Activated naive CD4-positive, alpha-beta T cell treated with anti-CD3 and anti-CD28 coated beads, Interleukin-2, amount 10 ng/mL, durations not matched to agents 7 days and 5 days (primary cell): ENCODE measurements at regions not wholly inside any gene's neighbourhood (a gene's known extent, or its start where the extent isn't known, plus 50 kb on each side); places are given as distances from the start of the nearest gene placed in this dataset.

Source experiments
- CTCF ChIA-PET: fragments of 350-600 bp; sonication (Branson Sonifier 250); formaldehyde crosslinking; loops from one replicate; lab custom pipeline; 2021; ENCODE audit warnings: antibody characterized with exemption; lab: Charles Lee
- DNase-seq: peaks from one replicate; pipeline ENCODE4 v3.0.0-alpha.2; 2020
- H3K27ac Mint-ChIP-seq: one replicate; pipeline ENCODE4 v1.8.0; 2021; ENCODE audit warnings: mild to moderate bottlenecking, moderate library complexity, mixed read lengths
- H3K27me3 Mint-ChIP-seq: one replicate; pipeline ENCODE4 v1.8.0; 2021; ENCODE audit warnings: mild to moderate bottlenecking, mixed read lengths
- H3K36me3 Mint-ChIP-seq: one replicate; pipeline ENCODE4 v1.8.0; 2021; ENCODE audit warnings: mixed read lengths
- H3K4me1 Mint-ChIP-seq: one replicate; pipeline ENCODE4 v1.8.0; 2021; ENCODE audit warnings: mixed read lengths
- H3K4me3 Mint-ChIP-seq: one replicate; pipeline ENCODE4 v1.8.0; 2021; ENCODE audit warnings: mild to moderate bottlenecking, moderate library complexity, mixed read lengths
- H3K9me3 Mint-ChIP-seq: one replicate; pipeline ENCODE4 v1.8.0; 2021; ENCODE audit warnings: mixed read lengths

DNA sequence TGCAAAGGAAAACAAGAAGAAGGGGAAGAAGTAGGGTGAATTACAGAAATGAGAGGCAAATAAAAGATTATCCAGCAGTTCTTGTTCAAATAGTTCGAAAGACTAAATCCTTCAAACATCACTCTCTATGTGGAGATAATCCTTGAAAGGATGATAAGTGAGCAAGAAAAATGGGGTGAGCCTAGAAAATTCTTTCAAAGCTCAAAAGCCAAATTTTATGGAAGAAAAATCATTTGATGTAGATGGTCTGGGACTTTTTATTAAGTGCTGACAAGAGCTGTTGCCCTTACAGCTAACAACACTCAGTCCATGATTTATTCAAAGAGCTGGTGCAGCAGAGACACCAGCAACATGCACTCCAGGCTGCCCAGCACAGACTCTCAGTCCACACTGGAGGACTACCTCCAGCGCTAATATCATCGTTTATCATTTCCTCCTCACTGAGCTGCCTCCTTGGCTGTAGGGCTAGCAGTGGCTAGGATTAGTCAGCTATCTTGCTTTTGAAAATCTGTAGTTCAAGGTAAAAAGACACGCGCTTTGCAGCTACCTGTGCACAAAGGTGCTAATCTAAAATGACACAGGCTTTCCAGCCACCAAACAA lies 264.8 kb upstream of the KIF2A start:
- H3K27ac Mint-ChIP-seq: no peak overlapping the region
- H3K9me3 Mint-ChIP-seq: peaks cover 1% of the 10 kb centered on the region
- CTCF ChIA-PET: no interaction called here
- no peaks in the 10 kb centered on the region for H3K36me3 Mint-ChIP-seq
- no peak for DNase-seq
- no peaks in the 10 kb centered on the region for H3K27me3 Mint-ChIP-seq
- H3K4me1 Mint-ChIP-seq: no peaks in the 10 kb centered on the region
- H3K4me3 Mint-ChIP-seq: no peak overlapping the region

DNA sequence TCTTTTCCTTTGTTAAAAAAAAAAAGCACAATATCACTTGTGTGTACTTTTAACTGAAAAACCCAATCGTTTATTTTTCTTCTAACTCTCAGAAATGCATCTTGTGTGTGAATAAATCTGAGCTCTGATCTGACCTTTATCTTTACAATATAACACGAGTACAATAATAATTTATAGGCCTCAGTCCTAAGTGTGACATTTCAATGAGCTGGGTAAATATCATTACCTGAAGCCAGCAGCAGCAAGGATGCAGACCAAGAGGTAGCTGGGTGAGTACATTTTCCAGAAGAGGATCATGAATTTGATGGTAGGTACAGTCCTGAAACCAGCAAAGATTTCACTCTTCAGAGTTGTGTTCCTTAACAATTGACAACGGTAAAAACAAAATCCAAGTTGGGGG lies 264.0 kb upstream of the KIF2A start:
- no peaks in the 10 kb centered on the region for H3K4me1 Mint-ChIP-seq
- no peak overlapping the region for H3K4me3 Mint-ChIP-seq
- no peak overlapping the region for H3K27ac Mint-ChIP-seq
- no peaks in the 10 kb centered on the region for H3K36me3 Mint-ChIP-seq
- no peak for DNase-seq
- no peaks in the 10 kb centered on the region for H3K27me3 Mint-ChIP-seq
- CTCF ChIA-PET: no interaction called here
- peaks cover 2% of the 10 kb centered on the region for H3K9me3 Mint-ChIP-seq

DNA sequence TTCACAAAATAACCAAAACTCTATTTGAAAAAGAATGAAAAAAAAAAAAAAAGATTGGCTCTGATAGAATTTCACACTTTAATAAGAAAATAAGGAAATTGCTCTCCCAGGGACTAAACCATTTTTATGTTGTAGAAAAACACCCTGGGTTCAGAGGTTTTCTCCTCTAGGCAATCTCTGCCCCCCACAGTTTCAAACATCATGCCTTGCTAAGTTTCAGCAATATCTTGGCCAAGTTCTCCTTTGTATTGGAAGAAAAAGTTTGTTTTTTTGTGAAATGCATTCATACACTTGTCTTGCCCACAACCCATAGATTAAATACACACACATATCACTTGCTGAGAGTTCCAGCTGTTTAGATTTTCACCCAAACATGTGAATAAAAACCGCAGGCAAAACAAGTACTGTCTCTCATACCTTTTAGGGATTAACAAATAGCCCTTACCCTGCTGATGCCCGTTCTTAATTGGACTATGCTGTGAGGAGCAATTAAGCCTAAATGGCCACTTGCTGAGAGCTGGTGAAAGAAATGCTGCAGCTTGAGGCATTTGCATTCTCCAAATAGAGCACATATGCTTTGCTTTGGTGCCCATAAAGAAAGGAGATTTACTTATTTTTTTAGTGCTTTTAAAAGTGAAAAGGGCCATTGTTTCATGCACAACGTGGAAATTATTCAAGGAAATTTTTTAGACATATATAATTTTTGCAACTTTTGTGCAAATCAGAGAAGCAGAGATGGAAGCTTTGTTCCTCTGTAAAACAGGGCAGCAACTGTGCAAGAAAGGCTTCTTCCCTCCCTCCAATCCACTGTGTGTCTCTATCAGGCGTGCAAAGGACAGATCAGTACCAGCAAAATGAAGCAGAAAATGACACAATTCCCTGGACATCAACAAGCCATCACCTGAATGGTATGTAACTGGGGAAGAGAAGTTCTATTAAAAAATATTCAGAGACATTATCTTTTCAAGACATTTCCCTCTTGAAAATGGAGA lies 262.4 kb upstream of the KIF2A start:
- Mint-ChIP-seq H3K36me3 (no peaks in the 10 kb centered on the region), H3K9me3 (peaks cover 3% of the 10 kb centered on the region), H3K4me3 (no peak overlapping the region), H3K4me1 (no peaks in the 10 kb centered on the region), H3K27me3 (no peaks in the 10 kb centered on the region), H3K27ac (no peak overlapping the region)
- DNase-seq: no peak
- CTCF ChIA-PET: interaction anchor here (0.7 kb wide), 1 partner anchor 73 kb away, joined by 3 read pairs; no protein-coding TSS in a partner anchor

DNA sequence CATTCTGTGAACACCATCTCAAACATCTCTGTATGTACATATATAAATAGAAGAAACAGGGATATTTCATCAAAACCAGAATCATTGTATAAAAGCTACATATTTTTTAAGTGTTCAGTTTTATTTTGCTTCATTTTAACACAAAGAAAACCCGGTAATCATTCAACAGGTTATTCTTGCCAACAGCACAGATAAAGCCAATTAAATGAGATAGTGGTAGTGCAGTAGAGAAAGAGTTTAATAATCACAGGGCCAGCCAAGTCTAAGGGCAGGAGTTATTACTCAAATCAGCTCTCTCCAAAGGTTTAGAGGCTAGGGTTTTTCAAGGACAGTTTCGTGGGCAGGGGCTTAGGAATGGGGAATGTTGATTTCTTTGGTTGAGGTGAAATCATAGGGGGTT lies 261.0 kb upstream of the KIF2A start:
- no peaks in the 10 kb centered on the region for H3K27me3 Mint-ChIP-seq
- H3K9me3 Mint-ChIP-seq: peaks cover 3% of the 10 kb centered on the region
- no peaks in the 10 kb centered on the region for H3K4me1 Mint-ChIP-seq
- no peak overlapping the region for H3K4me3 Mint-ChIP-seq
- H3K36me3 Mint-ChIP-seq: no peaks in the 10 kb centered on the region
- no peak for DNase-seq
- CTCF ChIA-PET: no interaction called here
- H3K27ac Mint-ChIP-seq: no peak overlapping the region

DNA sequence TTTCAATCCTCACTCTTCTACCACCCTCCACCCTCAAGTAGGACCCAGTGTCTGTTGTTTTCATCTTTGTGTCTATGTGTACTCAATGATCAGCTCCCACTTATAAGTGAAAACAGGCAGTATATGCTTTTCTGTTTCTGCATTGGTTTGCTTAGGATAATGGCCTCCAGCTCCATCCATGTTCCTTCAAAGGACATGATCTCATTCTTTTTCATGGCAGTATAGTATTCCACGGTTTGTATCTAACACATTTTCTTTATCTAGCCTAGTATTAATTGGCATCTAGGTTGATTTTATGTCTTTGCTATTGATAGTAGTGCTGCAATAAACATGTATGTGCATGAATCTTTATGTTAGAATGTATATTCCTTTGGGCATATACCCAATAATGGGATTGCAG lies 259.8 kb upstream of the KIF2A start:
- no peak overlapping the region for H3K27ac Mint-ChIP-seq
- H3K27me3 Mint-ChIP-seq: no peaks in the 10 kb centered on the region
- H3K4me1 Mint-ChIP-seq: no peaks in the 10 kb centered on the region
- H3K9me3 Mint-ChIP-seq: peaks cover 3% of the 10 kb centered on the region
- DNase-seq: no peak
- no peaks in the 10 kb centered on the region for H3K36me3 Mint-ChIP-seq
- no peak overlapping the region for H3K4me3 Mint-ChIP-seq
- CTCF ChIA-PET: no interaction called here

DNA sequence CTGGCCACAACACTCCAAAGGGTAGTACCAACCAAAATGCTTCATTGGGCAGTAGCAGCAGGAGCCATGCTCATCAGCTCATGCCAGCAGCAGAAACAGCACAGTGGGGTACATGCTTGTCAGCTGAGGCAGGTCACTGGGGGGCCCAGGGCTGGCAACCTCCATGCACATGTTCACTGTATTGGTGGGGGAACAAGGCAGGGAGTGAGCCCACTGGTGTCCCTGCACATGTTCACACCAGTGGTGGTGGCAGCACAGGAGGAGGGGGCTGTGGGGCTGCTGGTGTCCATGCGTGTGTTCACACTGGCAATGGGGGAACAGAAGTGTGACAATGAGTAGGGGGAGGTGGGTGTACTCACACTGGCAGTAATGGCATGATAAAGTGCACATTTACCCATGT lies 254.3 kb upstream of the KIF2A start:
- no peaks in the 10 kb centered on the region for H3K36me3 Mint-ChIP-seq
- CTCF ChIA-PET: no interaction called here
- no peaks in the 10 kb centered on the region for H3K27me3 Mint-ChIP-seq

DNA sequence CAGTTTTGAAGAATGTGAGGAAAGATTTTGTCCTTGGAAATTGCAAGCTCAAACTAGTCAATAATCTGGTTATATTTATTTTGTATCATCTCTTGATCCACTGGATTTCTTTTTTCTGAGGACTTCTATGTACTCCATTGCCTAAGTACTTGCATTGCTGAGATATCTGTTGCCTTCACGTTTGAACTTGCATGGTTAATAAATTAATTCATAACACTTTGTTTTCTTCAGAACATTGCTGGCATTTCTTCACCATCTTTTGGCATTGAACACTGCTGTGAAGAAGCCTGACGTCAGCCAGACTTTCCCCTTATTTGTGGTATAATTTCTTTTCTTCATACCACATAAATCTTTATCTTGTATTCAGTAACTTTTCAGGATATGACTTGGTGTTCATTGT lies 246.0 kb upstream of the KIF2A start:
- Mint-ChIP-seq H3K4me3 (no peak overlapping the region), H3K4me1 (no peaks in the 10 kb centered on the region), H3K27ac (no peak overlapping the region), H3K9me3 (no peaks in the 10 kb centered on the region), H3K27me3 (no peaks in the 10 kb centered on the region), H3K36me3 (no peaks in the 10 kb centered on the region)
- CTCF ChIA-PET: no interaction called here
- DNase-seq: no peak

More for the DNA sequence above, 254.3 kb upstream of the KIF2A start:
- no peak overlapping the region for H3K4me3 Mint-ChIP-seq
- DNase-seq: no peak
- H3K9me3 Mint-ChIP-seq: peaks cover 1% of the 10 kb centered on the region
- no peaks in the 10 kb centered on the region for H3K4me1 Mint-ChIP-seq
- no peak overlapping the region for H3K27ac Mint-ChIP-seq

DNA sequence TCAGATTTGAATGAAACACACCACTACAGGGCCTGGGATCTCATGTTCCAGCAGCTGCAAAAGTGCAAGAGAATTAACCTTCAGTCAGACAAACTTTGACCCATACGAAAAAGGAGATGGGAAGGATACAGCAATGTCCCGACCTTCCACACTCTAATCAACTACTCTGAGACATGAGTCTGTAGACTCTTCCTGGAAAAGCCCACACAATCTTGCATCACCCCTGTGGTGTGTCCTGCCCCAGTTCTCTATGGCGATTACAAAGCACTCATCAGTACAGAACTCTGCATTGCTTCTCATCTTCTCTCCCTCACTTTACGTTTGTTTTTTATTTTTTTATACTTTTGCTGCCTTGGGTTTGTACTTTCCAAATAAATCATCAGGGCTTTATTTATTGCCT lies 241.0 kb upstream of the KIF2A start:
- DNase-seq: no peak
- H3K4me3 Mint-ChIP-seq: no peak overlapping the region
- H3K4me1 Mint-ChIP-seq: no peaks in the 10 kb centered on the region
- no peak overlapping the region for H3K27ac Mint-ChIP-seq
- CTCF ChIA-PET: no interaction called here
- no peaks in the 10 kb centered on the region for H3K36me3 Mint-ChIP-seq
- H3K27me3 Mint-ChIP-seq: no peaks in the 10 kb centered on the region
- no peaks in the 10 kb centered on the region for H3K9me3 Mint-ChIP-seq

DNA sequence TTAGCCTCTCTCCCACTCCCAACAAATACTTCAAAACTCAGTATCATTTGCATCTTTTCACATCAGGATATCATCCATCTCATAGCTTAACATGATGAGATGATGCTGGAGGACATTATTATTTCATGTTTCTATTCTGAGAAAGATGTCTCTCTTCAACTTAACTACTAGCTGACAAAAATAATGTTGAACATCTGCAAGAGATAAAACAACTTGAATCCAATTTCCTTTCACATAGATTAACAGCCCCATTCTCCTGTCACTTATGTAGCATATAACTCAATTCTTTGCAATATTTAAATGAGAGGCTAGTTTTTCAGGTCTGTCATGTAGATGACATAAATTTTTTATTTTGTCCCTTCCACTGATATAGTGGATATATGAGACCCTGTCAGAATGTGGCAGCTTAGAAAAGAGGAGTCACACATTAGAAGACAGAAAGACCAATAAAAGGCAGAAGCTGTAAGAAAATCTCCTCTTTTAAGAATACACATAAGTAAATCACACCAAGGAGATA lies 239.2 kb upstream of the KIF2A start:
- no peak overlapping the region for H3K27ac Mint-ChIP-seq
- DNase-seq: no peak
- no peaks in the 10 kb centered on the region for H3K4me1 Mint-ChIP-seq
- no peaks in the 10 kb centered on the region for H3K36me3 Mint-ChIP-seq
- CTCF ChIA-PET: no interaction called here
- no peaks in the 10 kb centered on the region for H3K9me3 Mint-ChIP-seq
- H3K27me3 Mint-ChIP-seq: no peaks in the 10 kb centered on the region
- no peak overlapping the region for H3K4me3 Mint-ChIP-seq

DNA sequence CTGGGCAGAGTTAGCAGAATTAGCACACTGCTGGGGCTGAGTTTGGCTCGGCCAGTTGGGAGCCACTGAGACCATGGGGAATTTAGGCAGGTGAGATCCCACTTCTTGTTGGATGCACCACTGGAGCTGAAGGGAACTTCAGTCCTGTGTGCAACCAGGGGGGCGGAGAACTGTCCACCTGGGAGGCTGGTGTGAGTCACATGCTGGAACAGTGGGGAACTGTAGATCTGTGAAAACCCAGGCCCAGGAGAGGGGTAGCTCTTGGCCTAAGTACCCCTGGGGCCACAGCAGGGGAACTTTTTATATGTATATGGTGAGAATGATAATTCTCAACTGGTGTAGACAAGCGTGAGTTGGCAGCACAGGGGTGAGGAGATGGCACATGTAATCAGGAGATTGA lies 237.5 kb upstream of the KIF2A start:
- DNase-seq: no peak
- H3K4me3 Mint-ChIP-seq: no peak overlapping the region
- H3K9me3 Mint-ChIP-seq: no peaks in the 10 kb centered on the region
- no peak overlapping the region for H3K27ac Mint-ChIP-seq
- H3K4me1 Mint-ChIP-seq: no peaks in the 10 kb centered on the region
- no peaks in the 10 kb centered on the region for H3K27me3 Mint-ChIP-seq
- H3K36me3 Mint-ChIP-seq: no peaks in the 10 kb centered on the region
- CTCF ChIA-PET: no interaction called here

DNA sequence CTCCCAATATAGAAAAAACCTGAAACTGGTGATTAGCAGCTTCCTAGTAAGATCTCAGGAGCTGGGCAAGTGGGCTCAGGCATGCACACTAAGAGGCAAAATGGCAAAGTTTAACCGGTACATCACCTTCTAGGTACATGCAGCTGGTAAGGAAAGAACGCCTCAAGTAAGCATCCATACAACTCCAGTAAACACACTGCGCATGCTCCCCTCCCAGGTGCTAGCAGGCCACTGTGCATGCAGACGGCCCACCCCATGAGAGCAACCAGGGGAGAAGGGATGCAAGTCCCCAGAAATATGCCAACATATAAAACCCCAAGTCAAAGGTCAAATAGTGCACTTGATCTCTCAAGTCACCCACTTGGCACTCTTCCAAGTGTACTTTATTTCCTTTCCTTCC lies 228.6 kb upstream of the KIF2A start:
- CTCF ChIA-PET: no interaction called here
- no peak for DNase-seq
- Mint-ChIP-seq H3K36me3 (no peaks in the 10 kb centered on the region), H3K27me3 (peaks cover 5% of the 10 kb centered on the region), H3K4me1 (no peaks in the 10 kb centered on the region), H3K9me3 (no peaks in the 10 kb centered on the region), H3K4me3 (no peak overlapping the region), H3K27ac (no peak overlapping the region)

DNA sequence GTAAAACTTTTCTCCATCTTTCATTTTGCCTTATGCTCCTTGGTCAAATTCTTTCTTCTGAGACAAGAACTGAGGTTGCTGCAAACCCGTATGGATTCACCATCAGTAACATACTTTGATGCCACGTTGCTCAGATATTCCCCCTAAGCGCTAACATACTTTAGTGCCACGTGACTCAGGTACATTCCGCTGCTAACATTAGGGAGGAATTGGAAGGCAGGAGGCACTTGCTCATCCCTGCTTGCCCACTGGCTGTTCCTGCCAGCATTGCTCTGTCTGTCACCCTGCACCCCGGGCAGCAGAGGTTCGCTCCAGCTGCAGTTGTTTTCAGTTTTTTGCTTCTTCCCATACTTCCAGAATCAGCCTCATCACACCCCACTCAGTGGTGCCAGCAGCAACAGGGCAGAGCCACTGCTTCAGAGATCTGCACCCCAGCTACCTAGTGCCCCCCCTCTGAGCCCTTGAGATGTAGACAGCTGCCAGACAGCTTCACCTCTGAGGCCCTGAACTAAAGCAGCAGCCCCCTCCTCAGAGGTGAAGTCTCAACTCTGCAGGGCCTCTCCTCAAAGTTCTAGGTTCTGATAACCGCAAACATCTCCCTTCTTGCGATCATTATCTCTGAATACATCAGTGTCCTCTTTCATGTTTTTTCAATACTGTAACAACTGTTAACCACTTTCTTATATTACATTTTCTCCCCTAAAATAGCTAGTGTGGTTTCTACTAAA lies 228.0 kb upstream of the KIF2A start:
- no peak overlapping the region for H3K27ac Mint-ChIP-seq

DNA sequence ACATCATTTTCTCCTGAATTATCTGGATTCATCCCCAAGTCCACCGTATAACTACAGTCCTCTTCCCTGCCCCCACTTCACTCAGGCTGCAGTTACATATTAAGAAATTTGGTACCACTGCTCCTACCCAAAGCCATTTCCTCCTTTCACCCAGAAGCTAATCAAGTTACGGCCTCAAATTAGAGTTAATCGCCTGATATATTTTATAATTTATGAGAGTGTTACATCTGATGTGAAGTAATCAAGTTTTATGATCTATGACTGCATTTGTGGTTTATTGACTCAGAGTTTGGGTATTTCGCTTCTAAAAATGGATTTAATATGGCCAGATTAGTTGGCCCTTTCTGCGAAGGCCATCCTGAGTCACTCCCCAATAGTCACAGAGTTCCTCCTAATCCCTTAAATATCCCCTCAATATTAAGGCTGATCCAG lies 223.6 kb upstream of the KIF2A start:
- Mint-ChIP-seq H3K4me1 (no peaks in the 10 kb centered on the region), H3K27me3 (peaks cover 5% of the 10 kb centered on the region), H3K9me3 (no peaks in the 10 kb centered on the region), H3K4me3 (no peak overlapping the region), H3K36me3 (no peaks in the 10 kb centered on the region), H3K27ac (no peak overlapping the region)
- DNase-seq: no peak
- CTCF ChIA-PET: no interaction called here

More for the DNA sequence above, 228.0 kb upstream of the KIF2A start:
- DNase-seq: no peak
- CTCF ChIA-PET: no interaction called here
- H3K4me1 Mint-ChIP-seq: no peaks in the 10 kb centered on the region
- no peaks in the 10 kb centered on the region for H3K9me3 Mint-ChIP-seq
- peaks cover 5% of the 10 kb centered on the region for H3K27me3 Mint-ChIP-seq
- no peaks in the 10 kb centered on the region for H3K36me3 Mint-ChIP-seq
- no peak overlapping the region for H3K4me3 Mint-ChIP-seq

DNA sequence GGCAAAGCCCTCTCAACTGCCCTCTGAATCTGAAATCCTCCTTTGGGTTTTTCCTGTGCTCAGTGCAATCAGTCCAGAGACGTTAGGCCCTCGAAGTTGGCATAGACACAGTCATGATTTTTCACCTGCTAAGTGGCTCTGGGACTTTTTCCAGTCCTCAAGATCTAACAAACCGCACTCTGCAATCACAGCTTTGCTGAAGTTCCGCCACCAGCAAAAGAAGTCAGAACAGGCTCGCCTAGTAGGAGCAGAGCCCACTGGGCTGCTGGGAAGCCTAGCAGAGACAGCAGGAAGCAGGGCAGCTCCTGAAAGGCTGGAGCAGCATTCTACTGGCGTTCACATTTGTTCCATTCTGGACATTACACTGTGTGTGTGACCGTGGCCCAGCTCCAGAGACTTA lies 222.8 kb upstream of the KIF2A start:
- CTCF ChIA-PET: no interaction called here
- no peaks in the 10 kb centered on the region for H3K36me3 Mint-ChIP-seq

More for the DNA sequence above, 222.8 kb upstream of the KIF2A start:
- H3K27ac Mint-ChIP-seq: no peak overlapping the region
- H3K4me1 Mint-ChIP-seq: no peaks in the 10 kb centered on the region
- no peaks in the 10 kb centered on the region for H3K27me3 Mint-ChIP-seq
- H3K9me3 Mint-ChIP-seq: no peaks in the 10 kb centered on the region
- H3K4me3 Mint-ChIP-seq: no peak overlapping the region
- DNase-seq: no peak
